GM10266 (cell line): ENCODE measurements at regions not wholly inside any gene's neighbourhood (a gene's known extent, or its start where the extent isn't known, plus 50 kb on each side); places are given as distances from the start of the nearest gene placed in this dataset.

Source experiments
- DNase-seq: peaks from one replicate; pipeline ENCODE4 v3.0.0; 2012; ENCODE audit errors: extremely low spot score
- TF ChIP-seq, protein P1 (sequence below): IDR thresholded peaks from 2 replicates; pipeline ENCODE4 v1.5.1; 2012; ENCODE audit warnings: mild to moderate bottlenecking, low read depth; ENCODE audit not compliant: control insufficient read depth, insufficient read depth; ENCODE audit errors: missing control alignments

DNA sequence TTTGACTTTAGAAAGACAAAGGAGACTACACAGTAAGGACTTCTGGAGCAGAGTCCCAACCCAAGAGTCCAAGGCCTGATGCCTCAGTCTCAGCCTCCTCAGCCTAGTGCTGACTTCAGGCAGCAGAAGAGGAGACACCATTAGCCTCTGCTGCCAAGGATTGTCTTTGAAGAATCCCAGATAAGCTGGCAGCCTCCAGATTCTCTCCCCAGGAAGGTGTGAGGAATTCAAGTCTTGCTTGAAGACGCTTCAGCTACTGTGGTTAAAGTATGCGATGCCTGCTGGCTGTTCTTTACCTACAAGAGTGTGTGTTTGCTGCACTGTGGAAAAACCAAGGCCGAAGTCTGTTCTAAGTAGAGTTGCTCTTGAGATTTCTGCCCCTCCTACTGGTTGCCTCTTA lies 215.9 kb upstream of the TCF21 start:
- no peak for DNase-seq

DNA sequence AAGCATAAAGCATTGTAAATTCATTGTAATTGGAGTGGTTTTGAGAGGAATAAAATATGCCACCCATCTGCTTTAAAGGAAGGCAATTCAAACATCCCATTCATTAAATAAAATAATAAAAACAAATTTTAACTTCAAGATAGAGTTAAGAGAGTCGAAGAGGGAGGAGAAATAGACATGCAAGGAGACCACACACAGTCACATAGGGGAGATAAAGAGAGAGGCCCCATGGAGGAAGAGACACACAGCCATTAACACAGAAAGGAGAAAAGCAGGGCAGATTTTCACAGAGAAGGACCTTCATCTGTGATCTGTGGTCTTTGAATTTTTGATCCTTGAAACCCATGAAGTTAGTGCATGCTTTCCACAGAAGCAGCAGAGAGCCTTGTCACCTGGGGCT lies 214.3 kb upstream of the TCF21 start:
- TF ChIP-seq, protein P1, sequence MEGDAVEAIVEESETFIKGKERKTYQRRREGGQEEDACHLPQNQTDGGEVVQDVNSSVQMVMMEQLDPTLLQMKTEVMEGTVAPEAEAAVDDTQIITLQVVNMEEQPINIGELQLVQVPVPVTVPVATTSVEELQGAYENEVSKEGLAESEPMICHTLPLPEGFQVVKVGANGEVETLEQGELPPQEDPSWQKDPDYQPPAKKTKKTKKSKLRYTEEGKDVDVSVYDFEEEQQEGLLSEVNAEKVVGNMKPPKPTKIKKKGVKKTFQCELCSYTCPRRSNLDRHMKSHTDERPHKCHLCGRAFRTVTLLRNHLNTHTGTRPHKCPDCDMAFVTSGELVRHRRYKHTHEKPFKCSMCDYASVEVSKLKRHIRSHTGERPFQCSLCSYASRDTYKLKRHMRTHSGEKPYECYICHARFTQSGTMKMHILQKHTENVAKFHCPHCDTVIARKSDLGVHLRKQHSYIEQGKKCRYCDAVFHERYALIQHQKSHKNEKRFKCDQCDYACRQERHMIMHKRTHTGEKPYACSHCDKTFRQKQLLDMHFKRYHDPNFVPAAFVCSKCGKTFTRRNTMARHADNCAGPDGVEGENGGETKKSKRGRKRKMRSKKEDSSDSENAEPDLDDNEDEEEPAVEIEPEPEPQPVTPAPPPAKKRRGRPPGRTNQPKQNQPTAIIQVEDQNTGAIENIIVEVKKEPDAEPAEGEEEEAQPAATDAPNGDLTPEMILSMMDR: no peak
- no peak for DNase-seq

More for the DNA sequence above, 215.9 kb upstream of the TCF21 start:
- TF ChIP-seq, protein P1: no peak

DNA sequence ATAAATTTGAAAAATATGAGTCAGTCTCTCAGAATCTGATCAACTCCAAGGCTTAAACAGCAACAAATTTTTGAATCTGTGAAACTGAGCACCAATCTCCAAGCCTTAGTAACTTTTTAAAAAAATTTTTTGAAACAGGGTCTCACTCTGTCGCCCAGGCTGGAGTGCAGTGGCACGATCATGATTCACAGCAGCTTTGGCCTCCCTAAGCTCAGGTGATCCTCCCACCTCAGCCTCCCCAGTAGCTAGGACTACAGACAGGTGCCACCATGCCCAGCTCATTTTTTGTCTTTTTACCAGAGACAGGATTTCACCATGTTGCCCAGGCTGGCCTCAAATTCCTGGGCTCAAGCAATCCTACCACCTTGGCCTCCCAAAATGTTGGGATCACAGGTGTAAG lies 207.9 kb upstream of the TCF21 start:
- TF ChIP-seq, protein P1: no peak
- no peak for DNase-seq

DNA sequence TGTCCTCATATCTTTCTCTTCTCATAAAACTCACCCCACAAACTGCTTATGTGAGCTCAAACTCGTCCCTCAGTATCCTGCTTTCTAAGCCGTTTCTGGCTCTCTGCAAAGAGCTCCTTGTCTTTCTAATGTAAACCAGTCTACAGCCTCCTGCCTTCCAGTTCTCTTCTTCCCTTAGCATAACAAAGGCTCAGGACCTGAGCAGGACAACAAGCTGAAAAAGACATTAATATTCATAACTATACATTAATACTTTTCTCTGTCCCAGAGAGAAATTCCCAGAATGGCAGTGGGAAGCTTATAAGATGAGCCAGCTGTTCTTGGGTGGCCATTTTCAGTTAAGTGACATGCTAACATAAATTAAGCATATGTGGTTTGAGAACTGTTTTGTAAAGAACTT lies 207.0 kb upstream of the TCF21 start:
- TF ChIP-seq, protein P1: no peak
- no peak for DNase-seq

DNA sequence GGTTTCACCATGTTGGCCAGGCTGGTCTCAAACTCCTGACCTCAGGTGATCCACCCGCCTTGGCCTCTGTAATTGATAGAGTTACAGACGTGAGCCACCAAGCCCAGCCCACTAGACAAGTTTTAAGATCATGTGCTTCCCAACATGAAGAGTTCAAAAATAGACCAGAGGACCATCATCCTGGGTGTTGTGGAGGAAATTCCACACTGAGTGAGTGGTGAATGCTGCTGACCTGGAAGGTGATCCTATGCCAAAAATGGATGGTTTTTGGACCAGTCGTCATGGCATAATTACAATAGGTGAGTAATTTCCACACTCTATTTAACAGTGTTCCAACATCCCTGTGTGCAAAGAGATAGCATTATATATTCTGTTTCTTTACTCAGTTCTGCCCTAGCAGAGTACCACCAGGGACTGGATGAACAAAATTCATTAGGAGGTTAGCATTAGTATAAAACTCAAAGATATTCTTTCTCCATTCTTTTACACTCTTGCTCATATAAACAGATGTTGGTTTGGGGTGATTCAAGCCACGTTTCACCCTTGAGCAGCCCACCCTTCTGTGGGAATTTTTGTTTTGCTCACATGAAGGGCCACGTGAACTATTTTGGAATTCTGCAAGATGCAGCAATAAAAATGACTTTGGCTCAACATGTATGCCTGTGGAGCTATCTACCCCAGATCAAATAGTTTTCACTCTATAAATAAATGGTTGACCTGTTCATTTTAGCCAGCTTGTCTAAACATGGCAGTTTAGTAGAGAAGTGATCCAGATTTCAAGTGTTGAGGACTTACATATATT lies 206.2 kb upstream of the TCF21 start:
- no peak for DNase-seq
- TF ChIP-seq, protein P1: no peak

DNA sequence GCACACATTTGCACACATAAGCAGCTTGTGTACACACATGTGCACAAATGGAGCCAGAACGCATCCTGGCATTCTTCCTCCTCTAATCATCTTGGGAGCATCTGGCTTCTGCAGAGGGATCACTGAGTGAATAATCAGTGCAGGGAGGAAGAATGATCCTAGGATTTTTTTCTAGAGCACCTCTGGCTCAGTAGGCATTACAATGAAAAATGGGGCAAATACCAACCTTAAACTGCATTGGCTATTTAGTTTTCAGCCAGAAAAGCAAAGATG lies 205.7 kb upstream of the TCF21 start:
- TF ChIP-seq, protein P1: no peak
- DNase-seq: no peak

DNA sequence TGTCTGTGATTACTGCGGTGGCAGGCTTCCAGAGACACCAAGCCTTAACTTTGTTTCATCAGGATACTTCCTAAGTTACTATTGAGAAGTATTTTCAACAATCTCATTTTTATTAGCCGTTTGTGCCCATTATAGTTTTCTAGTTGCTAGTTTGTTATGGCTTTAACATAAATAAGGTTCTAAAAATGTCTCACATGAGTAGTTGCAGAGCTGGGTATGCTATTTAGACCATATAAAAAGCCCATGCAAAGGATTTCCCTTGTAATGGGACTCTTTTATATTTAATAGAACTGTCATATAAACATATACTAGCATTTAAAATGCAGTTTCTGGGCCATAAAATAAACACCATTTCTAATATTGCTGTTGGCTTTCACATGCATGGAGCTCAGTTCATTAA lies 205.3 kb upstream of the TCF21 start:
- TF ChIP-seq, protein P1: no peak

More for the DNA sequence above, 205.3 kb upstream of the TCF21 start:
- DNase-seq: no peak
